Psoas muscle (tissue), 7 donors: ENCODE measurements at regions not wholly inside any gene's neighbourhood (a gene's known extent, or its start where the extent isn't known, plus 50 kb on each side); places are given as distances from the start of the nearest gene placed in this dataset.

Source experiments
- ATAC-seq, 4 donors: fragments of 200-7000 bp; cut with Tn5 transposase; one replicate each; pipeline ENCODE4 v1.9.1; 2020; ENCODE audit warnings: moderate library complexity in 3 of 4, mild to moderate bottlenecking in 2 of 4
- DNase-seq, 2 donors: peaks; one replicate each; pipeline ENCODE4 v3.0.0-alpha.2; 2020
- H3K27ac ChIP-seq: fragments of 200-600 bp; one replicate; pipeline ENCODE4 v1.8.0; 2022
- H3K27me3 ChIP-seq, 3 donors: fragments of 200-600 bp in 1 of 3; one replicate each; pipeline versions ENCODE4 v1.6.1 to v1.8.0; 2013 to 2022; ENCODE audit warnings: low read length in 2 of 3, mild to moderate bottlenecking in 2 of 3, moderate library complexity in 1 of 3; ENCODE audit not compliant: insufficient read depth in 3 of 3
- H3K36me3 ChIP-seq, 2 donors: fragments of 200-600 bp in 1 of 2; one replicate each; pipeline versions ENCODE4 v1.6.1 to v1.8.0; 2013 to 2022; ENCODE audit warnings: low read depth in 1 of 2, mild to moderate bottlenecking in 1 of 2, moderate library complexity in 1 of 2; ENCODE audit not compliant: insufficient read depth in 1 of 2
- H3K4me1 ChIP-seq: fragments of 200-600 bp; one replicate; pipeline ENCODE4 v1.8.0; 2022
- H3K4me3 ChIP-seq: fragments of 200-600 bp; one replicate; pipeline ENCODE4 v1.8.0; 2022; ENCODE audit warnings: mild to moderate bottlenecking
- H3K9me3 ChIP-seq: fragments of 200-600 bp; one replicate; pipeline ENCODE4 v1.8.0; 2022
- CTCF ChIP-seq: fragments of 200-600 bp; IDR thresholded peaks from one replicate; pipeline ENCODE4 v1.8.0; 2022; ENCODE audit warnings: antibody characterized with exemption
- WGBS, 3 donors: extraction: QIAGEN DNeasy Blood & Tissue Kit; methylation state at CpG; one replicate each; pipeline versions ENCODE4 v1.1.6 to v1.1.7; 2013; 5-methylcytosine and 5-hydroxymethylcytosine counted together
- intact Hi-C, 2 donors: fragments of 100-400 bp; cut with DNase I; formaldehyde crosslinking; loops; one replicate each; pipeline versions ENCODE4 v1.11.0 to v1.14.2; 2022
- donor health status: healthy with polysubstance abuse.
- donor health status: DM: no; HTN: no; CAD: no; lungs with moderate emphysema.
- donor health status: Bipolar disorder and iron deficiency.
- donor health status: healthy.
- donor health status: DM: yes; HTN: yes; CAD: no.
- donor health status: DM: no; HTN: no; CAD: no.
- donor health status: DM: yes; HTN: yes; CAD: no.

DNA sequence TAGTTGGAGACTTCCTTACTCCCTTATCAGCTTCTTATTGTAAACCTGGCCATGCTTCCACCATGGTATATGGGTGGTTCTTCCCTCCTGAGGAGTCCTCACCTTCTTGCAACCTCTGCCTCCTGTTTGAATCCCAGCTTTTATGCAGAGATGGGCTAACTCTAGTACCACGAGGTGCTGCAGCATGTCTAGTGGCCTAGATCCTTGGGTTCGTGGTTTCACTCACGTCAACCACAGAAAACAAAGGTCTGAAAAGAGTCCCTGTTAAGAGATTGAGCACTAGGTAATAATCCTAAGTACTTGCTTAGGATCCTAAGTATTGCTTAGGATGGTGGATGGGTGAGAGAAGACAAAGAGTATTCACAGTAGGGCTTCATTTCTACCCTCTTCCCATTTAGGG lies 133.7 kb downstream of the FCRL5 start:
- intact Hi-C loops, result no loop called here
- no peak for TF ChIP-seq CTCF
- Histone ChIP-seq H3K27ac (no peak overlapping the region), H3K4me1 (no peaks in the 10 kb centered on the region), H3K36me3 (no peaks in the 10 kb centered on the region), H3K4me3 (no peak overlapping the region), H3K27me3 (no peaks in the 10 kb centered on the region), H3K9me3 (no peaks in the 10 kb centered on the region)
- 78 to 85% (median 82%) methylated on average over 3 of the region's 3 CpGs for WGBS, 3 donors
- DNase-seq (no peak), ATAC-seq (no peak)

GRCh38 chr1:157418231-157418630 lies 134.1 kb downstream of the FCRL5 start:
- DNase-seq, result no peak
- 82 to 95% (median 86%) methylated on average over 1 of the region's 1 CpG for WGBS, 3 donors
- TF ChIP-seq CTCF, result no peak
- Histone ChIP-seq H3K27ac (no peak overlapping the region), H3K36me3 (no peaks in the 10 kb centered on the region), H3K27me3 (no peaks in the 10 kb centered on the region), H3K9me3 (no peaks in the 10 kb centered on the region), H3K4me3 (no peak overlapping the region), H3K4me1 (no peaks in the 10 kb centered on the region)
- intact Hi-C loops, result no loop called here
- ATAC-seq, result no peak

DNA sequence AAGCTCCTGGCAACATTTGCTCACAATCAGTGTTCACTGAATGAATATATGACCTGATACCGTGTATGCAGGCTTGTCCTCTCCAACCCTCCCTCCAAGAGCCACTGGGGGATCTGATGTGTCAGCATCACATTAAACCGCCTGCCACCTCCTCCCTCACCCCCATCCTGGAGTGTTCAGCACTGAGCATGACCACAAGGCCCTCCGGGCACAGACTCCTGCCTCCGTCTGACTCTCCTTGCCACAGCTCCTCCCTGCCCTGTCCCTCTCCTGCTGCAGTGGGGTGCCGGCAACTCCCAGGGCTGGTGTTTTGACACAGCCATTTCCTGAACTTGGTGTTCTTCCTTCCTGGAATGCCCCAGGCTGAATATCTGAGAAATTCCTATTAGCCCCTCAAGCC lies 136.7 kb downstream of the FCRL5 start:
- WGBS, 3 donors, result 64 to 71% (median 67%) methylated on average over 5 of the region's 5 CpGs
- ATAC-seq, result no peak
- no peak for TF ChIP-seq CTCF

GRCh38 chr1:157412308-157412707 lies 140.0 kb downstream of the FCRL5 start:
- intact Hi-C loops, result no loop called here
- no peak for DNase-seq
- Histone ChIP-seq H3K27me3 (no peaks in the 10 kb centered on the region), H3K4me1 (no peaks in the 10 kb centered on the region), H3K27ac (no peak overlapping the region), H3K4me3 (no peak overlapping the region), H3K36me3 (no peaks in the 10 kb centered on the region), H3K9me3 (no peaks in the 10 kb centered on the region)
- no peak for TF ChIP-seq CTCF
- WGBS, 3 donors, result 72 to 80% (median 74%) methylated on average over 2 of the region's 2 CpGs
- no peak for ATAC-seq

More for the DNA sequence above, 136.7 kb downstream of the FCRL5 start:
- Histone ChIP-seq H3K36me3 (no peaks in the 10 kb centered on the region), H3K9me3 (no peaks in the 10 kb centered on the region), H3K4me1 (no peaks in the 10 kb centered on the region), H3K4me3 (no peak overlapping the region), H3K27me3 (no peaks in the 10 kb centered on the region), H3K27ac (no peak overlapping the region)
- DNase-seq, result no peak
- intact Hi-C loops, result no loop called here

- ATAC-seq (no peak), DNase-seq (no peak)
- Histone ChIP-seq H3K27ac (no peak overlapping the region), H3K4me1 (no peaks in the 10 kb centered on the region), H3K9me3 (no peaks in the 10 kb centered on the region), H3K36me3 (no peaks in the 10 kb centered on the region), H3K27me3 (no peaks in the 10 kb centered on the region), H3K4me3 (no peak overlapping the region)
- TF ChIP-seq CTCF, result no peak
- intact Hi-C loops, result no loop called here
- WGBS, 3 donors, result 54 to 63% (median 58%) methylated on average over 4 of the region's 4 CpGs
Measured at GRCh38 chr1:157411769-157412168, 140.5 kb downstream of the FCRL5 start.
